ENCODE measurements at regions not wholly inside any gene's neighbourhood (a gene's known extent, or its start where the extent isn't known, plus 50 kb on each side); places are given as distances from the start of the nearest gene placed in this dataset.

DNA sequence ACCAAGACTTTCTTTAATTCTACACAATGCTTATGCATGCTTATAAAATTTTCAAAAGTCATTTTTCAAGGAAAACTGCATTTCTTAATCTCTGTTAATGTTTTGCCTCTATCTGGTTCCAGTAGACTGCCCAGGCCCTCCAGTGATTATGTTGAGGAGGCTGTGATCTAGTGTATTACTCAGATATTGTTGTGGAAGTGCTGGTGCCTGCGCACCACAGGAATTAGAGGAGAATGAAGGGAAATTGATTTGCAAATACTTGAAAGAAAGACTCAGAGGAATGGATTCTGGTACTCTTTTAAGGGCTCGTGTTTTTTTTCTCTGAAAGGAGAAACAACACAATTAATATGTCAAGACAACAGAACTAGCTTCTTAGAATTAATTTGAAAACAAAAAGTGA lies 1015.1 kb downstream of the RPA4 start:
- peak; percentile 31 for DNase-seq (ENCODE audit: low read depth, low spot score)
- H3K4me3 ChIP-seq (replicated peaks in 1 of 3; ENCODE audit: insufficient read depth in 1 of 3, low read depth in 1 of 3, low read length in 3 of 3), result no peak overlapping the region
- TF ChIP-seq POLR2A (IDR thresholded peaks at IDR 0.05; ENCODE audit: low read depth, low read length) (no peak), FOS (IDR thresholded peaks at IDR 0.05; ENCODE audit: borderline replicate concordance, insufficient read depth, low read length) (no peak), POLR2AphosphoS5 (IDR thresholded peaks at IDR 0.05; ENCODE audit: insufficient read depth, low read depth, low read length) (no peak), EZH2 (IDR thresholded peaks at IDR 0.05; ENCODE audit: borderline replicate concordance, low read depth, low read length, severe bottlenecking) (no peak)
- no peak overlapping the region for H3K9ac ChIP-seq (replicated peaks; ENCODE audit: extremely low read depth, insufficient read depth, low read length)
- no peaks in the 10 kb centered on the region for H3K9me1 ChIP-seq (replicated peaks; ENCODE audit: control insufficient read depth, extremely low read depth, insufficient read depth, low read length)
- intact Hi-C loops (cut with micrococcal nuclease), result no loop called here
- H2AFZ ChIP-seq (ENCODE audit: low read depth, low read length), result no peak overlapping the region
- H3K27me3 ChIP-seq (ENCODE audit: control insufficient read depth in 2 of 2, insufficient read depth in 2 of 2, low read length in 2 of 2), result no peaks in the 10 kb centered on the region
- no peak overlapping the region for H3K4me2 ChIP-seq (ENCODE audit: insufficient read depth, low read length)
- BruUV-seq (replicated peaks), result no TSS peak
- ChIA-PET POLR2A (no interaction called here), CTCF (interaction anchor here (0.6 kb wide), 1 partner anchor 159 kb away, joined by 3 read pairs; no protein-coding TSS in a partner anchor)
- H4K20me1 ChIP-seq (replicated peaks; ENCODE audit: control insufficient read depth, extremely low read depth, insufficient read depth, low read length), result no peaks in the 10 kb centered on the region
- no peaks in the 10 kb centered on the region for H3K79me2 ChIP-seq (ENCODE audit: control insufficient read depth, insufficient read depth, low read length)
- FAIRE-seq, result no peak
- no peaks in the 10 kb centered on the region for H3K9me3 ChIP-seq (replicated peaks; ENCODE audit: control insufficient read depth, insufficient read depth, low read length)
- dilution Hi-C loops (cut with MboI; ENCODE audit: extremely low pct_ligation_motif_present, low sequenced_read_pairs), result no loop called here
- H3K4me1 ChIP-seq (ENCODE audit: control insufficient read depth, extremely low read depth, insufficient read depth, low read length), result no peaks in the 10 kb centered on the region
- H3K36me3 ChIP-seq (ENCODE audit: control insufficient read depth in 2 of 2, extremely low read depth in 1 of 2, insufficient read depth in 2 of 2, low read length in 2 of 2), result no peaks in the 10 kb centered on the region
- no peak overlapping the region for H3K27ac ChIP-seq (ENCODE audit: insufficient read depth, low read depth, low read length)

DNA sequence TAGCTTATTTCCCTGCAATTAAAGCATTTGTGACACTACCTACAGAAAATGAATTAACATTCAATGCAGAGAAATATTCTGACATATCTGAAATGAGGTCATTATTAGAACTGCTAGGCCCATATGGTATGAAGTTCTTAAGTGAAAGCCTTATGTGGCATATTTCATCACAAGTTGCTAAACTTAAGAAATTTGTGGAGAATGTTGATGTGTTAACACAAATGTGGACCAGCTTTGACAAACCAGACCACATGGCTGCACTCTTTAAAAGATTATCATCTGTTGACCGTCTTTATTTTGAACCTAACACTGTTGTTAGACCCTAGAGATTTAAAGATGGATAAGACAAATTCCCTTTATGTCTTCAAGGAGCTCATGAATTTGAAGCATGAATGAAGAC lies 1024.1 kb downstream of the RPA4 start:
- Histone ChIP-seq H3K27ac (ENCODE audit: insufficient read depth, low read depth, low read length) (no peak overlapping the region), H3K4me1 (ENCODE audit: control insufficient read depth, extremely low read depth, insufficient read depth, low read length) (no peaks in the 10 kb centered on the region), H4K20me1 (replicated peaks; ENCODE audit: control insufficient read depth, extremely low read depth, insufficient read depth, low read length) (no peaks in the 10 kb centered on the region), H3K4me3 (replicated peaks in 1 of 3; ENCODE audit: insufficient read depth in 1 of 3, low read depth in 1 of 3, low read length in 3 of 3) (no peak overlapping the region), H2AFZ (ENCODE audit: low read depth, low read length) (no peak overlapping the region), H3K4me2 (ENCODE audit: insufficient read depth, low read length) (no peak overlapping the region), H3K79me2 (ENCODE audit: control insufficient read depth, insufficient read depth, low read length) (no peaks in the 10 kb centered on the region), H3K27me3 (ENCODE audit: control insufficient read depth in 2 of 2, insufficient read depth in 2 of 2, low read length in 2 of 2) (no peaks in the 10 kb centered on the region), H3K9ac (replicated peaks; ENCODE audit: extremely low read depth, insufficient read depth, low read length) (no peak overlapping the region), H3K9me1 (replicated peaks; ENCODE audit: control insufficient read depth, extremely low read depth, insufficient read depth, low read length) (no peaks in the 10 kb centered on the region), H3K36me3 (ENCODE audit: control insufficient read depth in 2 of 2, extremely low read depth in 1 of 2, insufficient read depth in 2 of 2, low read length in 2 of 2) (no peaks in the 10 kb centered on the region), H3K9me3 (replicated peaks; ENCODE audit: control insufficient read depth, insufficient read depth, low read length) (no peaks in the 10 kb centered on the region)
- dilution Hi-C loops (cut with MboI; ENCODE audit: extremely low pct_ligation_motif_present, low sequenced_read_pairs) (no loop called here), intact Hi-C loops (cut with micrococcal nuclease) (no loop called here)
- CTCF ChIA-PET, result no interaction called here
- TF ChIP-seq POLR2A (IDR thresholded peaks at IDR 0.05; ENCODE audit: low read depth, low read length) (no peak), FOS (IDR thresholded peaks at IDR 0.05; ENCODE audit: borderline replicate concordance, insufficient read depth, low read length) (no peak), MYC (IDR thresholded peaks at IDR 0.05; ENCODE audit: low read depth, low read length) (no peak)
- no TSS peak for BruUV-seq (replicated peaks)
- DNase-seq (ENCODE audit: low read depth, low spot score) (no peak), FAIRE-seq (no peak)
- POLR2A ChIA-PET, result no interaction called here
